ENCODE measurements at regions not wholly inside any gene's neighbourhood (a gene's known extent, or its start where the extent isn't known, plus 50 kb on each side); places are given as distances from the start of the nearest gene placed in this dataset.

DNA sequence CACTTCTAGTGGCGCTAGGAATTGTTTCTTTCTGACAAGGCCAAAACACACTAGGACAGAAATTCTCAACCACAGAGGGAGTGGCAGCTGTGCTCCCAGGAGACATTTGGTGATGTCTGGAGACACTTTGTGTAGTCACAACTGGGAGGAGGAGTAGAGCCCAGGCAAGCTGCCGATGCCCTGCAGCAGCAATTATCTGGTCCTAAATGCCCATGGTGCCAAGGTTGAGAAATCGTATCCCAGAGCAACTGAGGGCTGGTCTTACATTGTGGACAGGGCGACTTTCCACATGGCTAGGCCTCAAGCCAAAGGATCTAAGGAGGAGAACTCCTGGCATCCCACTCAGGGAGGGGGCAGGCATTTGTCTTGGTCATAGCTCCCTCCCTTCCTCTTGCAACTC is 259.9 kb downstream of the GADD45G start:
- TF ChIP-seq, protein P1, sequence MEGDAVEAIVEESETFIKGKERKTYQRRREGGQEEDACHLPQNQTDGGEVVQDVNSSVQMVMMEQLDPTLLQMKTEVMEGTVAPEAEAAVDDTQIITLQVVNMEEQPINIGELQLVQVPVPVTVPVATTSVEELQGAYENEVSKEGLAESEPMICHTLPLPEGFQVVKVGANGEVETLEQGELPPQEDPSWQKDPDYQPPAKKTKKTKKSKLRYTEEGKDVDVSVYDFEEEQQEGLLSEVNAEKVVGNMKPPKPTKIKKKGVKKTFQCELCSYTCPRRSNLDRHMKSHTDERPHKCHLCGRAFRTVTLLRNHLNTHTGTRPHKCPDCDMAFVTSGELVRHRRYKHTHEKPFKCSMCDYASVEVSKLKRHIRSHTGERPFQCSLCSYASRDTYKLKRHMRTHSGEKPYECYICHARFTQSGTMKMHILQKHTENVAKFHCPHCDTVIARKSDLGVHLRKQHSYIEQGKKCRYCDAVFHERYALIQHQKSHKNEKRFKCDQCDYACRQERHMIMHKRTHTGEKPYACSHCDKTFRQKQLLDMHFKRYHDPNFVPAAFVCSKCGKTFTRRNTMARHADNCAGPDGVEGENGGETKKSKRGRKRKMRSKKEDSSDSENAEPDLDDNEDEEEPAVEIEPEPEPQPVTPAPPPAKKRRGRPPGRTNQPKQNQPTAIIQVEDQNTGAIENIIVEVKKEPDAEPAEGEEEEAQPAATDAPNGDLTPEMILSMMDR (IDR thresholded peaks at IDR 0.05; ENCODE audit: poor library complexity, severe bottlenecking) = no peak
- no peak for TF ChIP-seq TAF1 (IDR thresholded peaks at IDR 0.05; ENCODE audit: low read depth)
- TF ChIP-seq, protein P2, sequence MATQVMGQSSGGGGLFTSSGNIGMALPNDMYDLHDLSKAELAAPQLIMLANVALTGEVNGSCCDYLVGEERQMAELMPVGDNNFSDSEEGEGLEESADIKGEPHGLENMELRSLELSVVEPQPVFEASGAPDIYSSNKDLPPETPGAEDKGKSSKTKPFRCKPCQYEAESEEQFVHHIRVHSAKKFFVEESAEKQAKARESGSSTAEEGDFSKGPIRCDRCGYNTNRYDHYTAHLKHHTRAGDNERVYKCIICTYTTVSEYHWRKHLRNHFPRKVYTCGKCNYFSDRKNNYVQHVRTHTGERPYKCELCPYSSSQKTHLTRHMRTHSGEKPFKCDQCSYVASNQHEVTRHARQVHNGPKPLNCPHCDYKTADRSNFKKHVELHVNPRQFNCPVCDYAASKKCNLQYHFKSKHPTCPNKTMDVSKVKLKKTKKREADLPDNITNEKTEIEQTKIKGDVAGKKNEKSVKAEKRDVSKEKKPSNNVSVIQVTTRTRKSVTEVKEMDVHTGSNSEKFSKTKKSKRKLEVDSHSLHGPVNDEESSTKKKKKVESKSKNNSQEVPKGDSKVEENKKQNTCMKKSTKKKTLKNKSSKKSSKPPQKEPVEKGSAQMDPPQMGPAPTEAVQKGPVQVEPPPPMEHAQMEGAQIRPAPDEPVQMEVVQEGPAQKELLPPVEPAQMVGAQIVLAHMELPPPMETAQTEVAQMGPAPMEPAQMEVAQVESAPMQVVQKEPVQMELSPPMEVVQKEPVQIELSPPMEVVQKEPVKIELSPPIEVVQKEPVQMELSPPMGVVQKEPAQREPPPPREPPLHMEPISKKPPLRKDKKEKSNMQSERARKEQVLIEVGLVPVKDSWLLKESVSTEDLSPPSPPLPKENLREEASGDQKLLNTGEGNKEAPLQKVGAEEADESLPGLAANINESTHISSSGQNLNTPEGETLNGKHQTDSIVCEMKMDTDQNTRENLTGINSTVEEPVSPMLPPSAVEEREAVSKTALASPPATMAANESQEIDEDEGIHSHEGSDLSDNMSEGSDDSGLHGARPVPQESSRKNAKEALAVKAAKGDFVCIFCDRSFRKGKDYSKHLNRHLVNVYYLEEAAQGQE (IDR thresholded peaks at IDR 0.05; ENCODE audit: borderline replicate concordance) = no peak
- no peak for TF ChIP-seq EP300 (conservative IDR thresholded peaks at IDR 0.05; ENCODE audit: poor library complexity, severe bottlenecking)
- TF ChIP-seq SMC3 (conservative IDR thresholded peaks at IDR 0.05; ENCODE audit: poor library complexity) = no peak
- no peak for TF ChIP-seq EZH2 (IDR thresholded peaks at IDR 0.05; ENCODE audit: borderline replicate concordance, insufficient read depth, low read length, poor library complexity, severe bottlenecking)
